ENCODE measurements at regions not wholly inside any gene's neighbourhood (a gene's known extent, or its start where the extent isn't known, plus 50 kb on each side); places are given as distances from the start of the nearest gene placed in this dataset.
A peak's percentile ranks its signal among the peaks of the same experiment; 100 is the strongest.

DNA sequence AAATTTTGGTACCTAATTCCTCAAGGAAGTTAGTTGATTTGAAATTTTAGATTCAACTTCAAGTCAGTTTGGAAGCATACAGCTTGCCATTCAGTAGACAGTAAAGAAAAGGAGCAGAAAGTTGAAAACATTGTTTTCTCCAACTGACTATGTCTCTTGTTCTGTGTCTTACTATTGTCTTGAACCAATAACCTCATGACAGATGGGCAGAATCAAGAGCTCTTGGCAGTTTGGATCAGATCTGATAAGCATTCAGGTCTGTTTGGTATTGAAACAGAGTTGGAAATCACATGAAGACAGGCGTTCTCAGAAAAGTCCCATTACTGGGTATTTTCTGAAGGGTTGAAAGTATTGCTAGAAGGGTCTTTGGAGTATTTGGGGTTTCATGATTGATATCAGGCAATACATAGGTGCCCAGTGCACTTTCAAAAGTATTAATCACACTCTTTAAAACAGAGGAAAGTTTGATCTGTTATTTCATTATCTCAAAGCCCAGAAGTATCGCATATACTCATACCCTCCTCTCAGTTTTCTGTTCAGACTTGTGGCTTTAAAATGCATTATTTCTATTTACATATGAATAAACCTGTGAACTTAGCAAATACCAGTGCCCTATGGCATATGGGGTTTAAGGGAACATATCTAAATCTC, 428.4 kb upstream of the ZEB2 start:
- TF ChIP-seq CTCF (conservative IDR thresholded peaks at IDR 0.05; ENCODE audit: low read length) = no peak
- H3K4me3 ChIP-seq (ENCODE audit: low read length) = no peak overlapping the region
- no peak for DNase-seq (ENCODE audit: low read depth)

GRCh38 chr2:144947709-144948037, 427.8 kb upstream of the ZEB2 start:
- no peak for TF ChIP-seq CTCF (conservative IDR thresholded peaks at IDR 0.05; ENCODE audit: low read length)
- no peak for DNase-seq (ENCODE audit: low read depth)

GRCh38 chr2:144946263-144946662, 426.3 kb upstream of the ZEB2 start:
- no peak for TF ChIP-seq CTCF (conservative IDR thresholded peaks at IDR 0.05; ENCODE audit: low read length)
- DNase-seq (ENCODE audit: low read depth) = peak; percentile 33
- no peak overlapping the region for H3K4me3 ChIP-seq (ENCODE audit: low read length)

More at GRCh38 chr2:144947709-144948037, 427.8 kb upstream of the ZEB2 start:
- no peak overlapping the region for H3K4me3 ChIP-seq (ENCODE audit: low read length)

DNA sequence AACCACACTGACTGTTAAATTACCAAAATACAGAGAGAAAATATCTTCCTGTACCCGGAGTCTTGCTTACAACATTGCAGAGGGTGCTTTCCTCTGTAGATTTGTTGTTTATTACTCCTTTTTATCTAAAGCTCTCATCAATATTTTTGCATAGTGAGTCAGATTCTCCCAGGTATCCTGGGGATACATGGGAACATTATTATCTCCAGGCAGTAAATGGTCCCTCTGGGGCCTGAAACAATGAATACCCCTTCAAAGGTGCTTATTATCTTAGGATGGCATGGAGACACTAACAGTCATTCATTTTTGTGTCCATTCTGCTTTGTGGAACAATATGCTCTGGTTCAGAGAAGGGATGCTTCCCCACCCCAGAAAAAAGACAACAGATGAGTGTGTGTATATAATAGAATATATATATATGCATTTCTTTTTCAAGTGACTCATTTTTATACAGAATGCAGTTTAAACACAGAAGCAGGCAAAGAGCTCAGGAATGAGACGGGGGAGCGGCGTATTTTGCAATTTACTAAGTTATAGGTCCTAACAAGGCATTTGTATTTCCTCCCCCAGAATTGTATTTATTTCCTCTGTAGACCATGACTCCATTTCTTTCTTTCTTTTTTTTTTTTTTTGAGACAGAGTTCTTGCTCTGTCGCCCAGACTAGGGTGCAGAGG, 424.8 kb upstream of the ZEB2 start:
- TF ChIP-seq CTCF (conservative IDR thresholded peaks at IDR 0.05; ENCODE audit: low read length) = no peak
- no peak for DNase-seq (ENCODE audit: low read depth)
- no peak overlapping the region for H3K4me3 ChIP-seq (ENCODE audit: low read length)

DNA sequence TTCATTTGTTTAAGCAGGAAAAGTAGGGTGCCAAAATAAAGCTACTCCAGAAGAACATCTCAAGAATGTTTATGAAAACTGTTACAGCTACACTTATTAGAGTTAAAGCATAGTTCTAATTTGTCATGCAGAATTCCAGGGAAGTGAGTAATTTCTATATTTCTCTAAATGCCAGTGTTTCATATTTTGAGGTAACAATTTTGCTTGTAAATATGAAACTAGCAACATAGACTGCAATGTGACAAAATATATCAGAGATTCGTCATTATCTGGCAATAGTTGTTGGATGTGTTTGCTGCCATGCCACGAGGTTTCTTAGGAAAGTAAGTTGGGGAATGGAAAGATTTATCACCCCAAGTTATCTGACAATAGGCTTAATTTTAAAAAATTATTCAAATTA, 424.1 kb upstream of the ZEB2 start:
- no peak for TF ChIP-seq CTCF (conservative IDR thresholded peaks at IDR 0.05; ENCODE audit: low read length)
- H3K4me3 ChIP-seq (ENCODE audit: low read length) = no peak overlapping the region
- peak; percentile 82 for DNase-seq (ENCODE audit: low read depth)

- H3K4me3 ChIP-seq (ENCODE audit: low read length) = no peak overlapping the region
- no peak for TF ChIP-seq CTCF (conservative IDR thresholded peaks at IDR 0.05; ENCODE audit: low read length)
- DNase-seq (ENCODE audit: low read depth) = no peak
Observed at GRCh38 chr2:144943293-144943941, 423.5 kb upstream of the ZEB2 start.
